Cardiac septum (tissue), 1 donor: ENCODE measurements at regions not wholly inside any gene's neighbourhood (a gene's known extent, or its start where the extent isn't known, plus 50 kb on each side); places are given as distances from the start of the nearest gene placed in this dataset.
"Not testable (repeated sequence)": the region's sequence is repeated elsewhere in the genome, so short reads cannot be mapped to it uniquely, and the experiment has no call there.

Experiments
- DNase-seq: peaks from one replicate; pipeline ENCODE4 v3.0.0-alpha.2; 2020; ENCODE audit warnings: low spot score
- intact Hi-C: fragments of 100-400 bp; cut with DNase I; formaldehyde crosslinking; loops from one replicate; pipeline ENCODE4 v1.14.0; 2022
- donor health status: DM: no; HTN: no; CAD: no.

DNA sequence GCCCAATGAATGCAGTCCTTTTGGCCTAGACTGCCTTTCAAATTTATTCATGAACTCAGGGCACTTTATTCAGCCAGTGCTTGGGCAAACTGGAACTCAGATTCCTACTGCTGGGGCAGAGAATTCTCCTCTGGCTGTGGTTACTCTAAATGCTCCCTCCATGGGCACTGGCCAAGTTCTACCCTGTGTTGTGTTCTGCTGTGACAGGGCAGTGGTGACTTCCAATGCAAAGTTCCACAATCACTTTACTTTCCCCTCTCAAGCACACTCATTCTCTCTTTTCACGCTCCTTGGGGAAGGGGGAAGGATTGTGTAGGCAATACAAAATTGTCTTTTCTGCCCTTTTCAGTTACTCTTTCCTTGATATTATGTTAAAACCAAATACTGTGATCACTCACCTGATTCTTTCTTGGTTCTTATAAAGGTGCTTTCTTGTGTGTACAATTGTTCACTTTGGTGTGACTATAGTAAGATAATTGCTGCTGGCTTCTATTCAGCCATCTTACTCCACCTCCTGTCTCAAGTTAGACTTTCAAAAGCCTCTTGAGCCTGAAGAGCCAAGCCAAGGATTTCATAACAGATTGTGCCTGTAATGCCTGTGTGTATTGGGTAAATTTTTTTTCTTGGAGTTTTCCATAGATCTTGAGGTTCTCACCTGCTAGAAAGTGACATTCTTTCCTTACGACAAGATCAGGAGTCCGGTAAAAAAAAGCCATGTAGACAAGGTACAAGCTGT, 1078.6 kb downstream of the FAM133A start:
- intact Hi-C loops, result no loop called here
- no peak for DNase-seq

GRCh38 chrX:94758130-94758529, 1084.1 kb downstream of the FAM133A start:
- intact Hi-C loops, result no loop called here
- no peak for DNase-seq

DNA sequence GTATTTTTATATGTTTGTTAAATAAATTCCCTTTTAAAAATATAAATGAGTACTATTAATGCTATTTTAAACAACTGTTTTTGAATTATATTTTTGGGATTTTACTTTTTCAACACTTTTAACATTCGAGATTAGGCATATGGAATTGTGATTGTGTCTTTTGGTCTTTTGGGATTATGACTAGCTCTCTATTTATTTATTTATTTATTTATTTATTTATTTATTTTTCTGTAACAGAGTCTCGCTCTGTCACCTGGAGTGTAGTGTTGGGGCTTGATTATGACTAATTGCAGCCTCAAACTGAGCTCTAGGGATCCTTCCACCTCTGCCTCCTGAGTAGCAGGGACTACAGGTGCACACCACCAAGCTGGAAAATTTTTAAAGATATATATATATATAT, 1101.6 kb downstream of the FAM133A start:
- no peak for DNase-seq
- intact Hi-C loops, result no loop called here

DNA sequence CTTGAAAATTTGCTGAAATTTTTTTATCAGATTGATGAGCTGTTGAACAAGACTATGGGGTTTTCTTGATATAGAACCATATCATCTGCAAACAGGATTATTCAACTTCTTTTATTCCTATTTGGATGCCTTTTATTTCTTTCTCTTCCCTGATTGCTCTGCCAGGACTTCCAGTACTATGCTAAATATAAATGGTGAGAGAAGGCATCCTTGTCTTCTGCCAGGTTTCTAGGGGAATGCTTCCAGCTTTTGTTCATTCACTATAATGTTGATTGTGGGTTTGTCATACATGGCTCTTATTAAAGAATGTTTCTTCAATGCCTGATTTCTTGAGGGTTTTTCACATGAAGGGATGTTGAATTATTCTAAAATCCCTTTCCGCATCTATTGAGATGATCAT, 1139.5 kb downstream of the FAM133A start:
- intact Hi-C loops, result no loop called here
- DNase-seq, result no peak

DNA sequence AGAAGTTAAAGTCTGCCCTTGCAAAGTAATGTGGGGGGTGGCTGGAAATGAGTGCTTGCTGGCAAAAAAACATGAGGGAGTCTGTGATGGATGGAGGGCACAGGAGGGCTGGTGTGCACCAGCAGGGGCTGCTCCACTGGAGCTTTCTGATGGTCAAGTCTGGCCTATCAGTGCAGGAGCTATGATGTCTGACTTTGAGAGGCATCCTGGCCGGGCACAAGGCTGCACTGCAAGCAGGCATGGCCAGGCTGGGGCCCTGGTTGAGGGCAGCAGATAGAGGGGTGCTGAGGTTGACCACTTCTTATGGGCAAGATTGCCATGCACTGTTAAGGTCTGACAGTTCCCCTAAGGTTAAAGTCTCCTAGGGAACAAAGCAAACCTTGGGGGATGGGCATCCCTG, 1140.2 kb downstream of the FAM133A start:
- intact Hi-C loops, result no loop called here
- no peak for DNase-seq

GRCh38 chrX:94830717-94831116, 1156.7 kb downstream of the FAM133A start:
- intact Hi-C loops, result loop anchor here (5.0 kb wide), 1 partner anchor 247 kb away; no protein-coding TSS in a partner anchor
- DNase-seq, result no peak

DNA sequence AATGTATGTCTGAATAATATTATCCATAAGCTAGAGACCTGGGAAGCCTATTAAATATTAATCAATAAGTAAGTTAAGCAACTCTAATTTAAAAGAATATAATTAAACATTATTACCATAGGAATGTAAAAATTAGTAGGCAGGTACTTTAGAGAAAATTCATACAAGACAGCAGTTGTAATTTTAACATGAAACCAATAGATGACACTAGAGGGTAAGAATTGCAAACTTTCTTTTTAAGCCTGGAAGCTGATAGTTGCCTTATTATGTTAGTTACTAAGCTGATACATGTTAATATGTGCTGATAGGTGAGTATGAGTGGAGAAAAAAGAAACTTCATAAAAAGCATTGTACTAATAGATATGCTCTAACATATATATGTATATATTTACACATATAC, 1157.4 kb downstream of the FAM133A start:
- intact Hi-C loops, result loop anchor here (5.0 kb wide), 1 partner anchor 246 kb away; no protein-coding TSS in a partner anchor
- no peak for DNase-seq

GRCh38 chrX:94834226-94834625, 1160.2 kb downstream of the FAM133A start:
- no peak for DNase-seq
- intact Hi-C loops, result loop anchor here (5.0 kb wide), 1 partner anchor 243 kb away; no protein-coding TSS in a partner anchor

DNA sequence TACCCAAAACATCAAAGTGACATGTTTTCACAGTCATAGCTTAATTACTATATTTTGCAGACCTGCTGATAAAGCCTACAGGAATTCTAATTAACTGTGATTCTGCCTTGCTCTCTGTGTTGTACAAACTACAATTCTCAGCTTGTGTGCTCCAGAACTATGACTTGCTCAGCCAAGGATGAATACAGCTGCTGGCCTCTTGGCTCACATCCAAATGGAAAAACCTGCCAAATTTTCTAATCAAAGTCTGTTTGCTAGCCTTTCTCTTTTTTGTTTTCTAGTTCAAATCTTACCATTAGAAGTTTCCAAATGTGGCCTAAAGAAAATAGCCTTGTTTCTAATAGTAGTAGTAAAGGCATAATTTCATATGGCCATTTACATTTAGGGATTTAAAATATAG, 1176.8 kb downstream of the FAM133A start:
- intact Hi-C loops, result no loop called here
- DNase-seq, result no peak

GRCh38 chrX:94854251-94854650, 1180.2 kb downstream of the FAM133A start:
- intact Hi-C loops, result no loop called here
- no peak for DNase-seq

DNA sequence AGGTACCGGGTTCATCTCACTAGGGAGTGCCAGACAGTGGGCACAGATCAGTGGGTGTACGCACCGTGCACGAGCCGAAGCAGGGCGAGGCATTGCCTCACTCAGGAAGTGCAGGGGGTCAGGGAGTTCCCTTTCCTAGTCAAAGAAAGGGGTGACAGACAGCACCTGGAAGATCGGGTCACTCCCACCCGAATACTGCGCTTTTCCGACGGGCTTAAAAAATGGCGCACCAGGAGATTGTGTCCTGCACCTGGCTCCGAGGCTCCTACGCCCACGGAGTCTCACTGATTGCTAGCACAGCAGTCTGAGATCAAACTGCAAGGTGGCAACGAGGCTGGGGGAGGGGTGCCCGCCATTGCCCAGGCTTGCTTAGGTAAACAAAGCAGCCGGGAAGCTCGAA, 1188.5 kb downstream of the FAM133A start:
- DNase-seq, intact Hi-C loops: not testable (repeated sequence)

DNA sequence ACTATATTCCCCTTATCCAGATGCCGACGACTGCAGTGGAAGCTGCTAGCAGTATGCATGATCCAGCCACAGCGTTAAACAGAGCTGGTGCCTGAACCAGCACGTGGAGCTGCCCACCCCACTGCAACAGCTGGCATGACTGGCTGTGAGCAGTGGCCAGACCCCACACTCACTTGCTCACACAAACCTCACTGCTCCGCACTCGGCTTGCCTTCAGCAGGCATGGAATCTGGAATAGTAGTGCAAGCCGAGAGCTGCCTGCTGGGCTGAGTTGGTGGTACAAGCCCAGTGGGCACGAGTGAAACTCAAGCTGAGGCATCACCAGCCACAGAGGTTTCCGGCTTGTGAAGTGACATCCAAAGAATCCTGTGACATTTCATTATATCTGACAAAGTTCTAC, 1197.6 kb downstream of the FAM133A start:
- DNase-seq, result no peak
- intact Hi-C loops, result no loop called here

DNA sequence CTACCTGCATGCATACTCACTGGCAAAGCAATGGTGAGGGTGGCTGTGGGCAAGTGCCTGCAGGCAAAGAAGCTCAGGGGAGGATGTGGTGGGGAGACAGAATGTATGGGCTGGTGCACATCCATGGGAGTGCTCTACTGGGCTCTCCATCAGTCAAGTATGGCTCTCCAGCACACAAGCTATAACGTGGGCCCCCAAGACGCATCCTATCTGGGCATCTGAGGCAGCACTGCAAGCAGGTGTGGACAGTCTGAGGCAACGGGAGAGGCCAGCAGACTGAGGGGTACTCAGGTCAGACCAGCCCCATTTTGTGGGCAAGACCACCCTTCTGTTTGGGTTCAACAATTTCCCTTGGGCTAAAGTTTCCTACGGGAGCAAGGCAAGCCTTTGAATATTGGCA, 1227.8 kb downstream of the FAM133A start:
- intact Hi-C loops, result no loop called here
- DNase-seq, result no peak

DNA sequence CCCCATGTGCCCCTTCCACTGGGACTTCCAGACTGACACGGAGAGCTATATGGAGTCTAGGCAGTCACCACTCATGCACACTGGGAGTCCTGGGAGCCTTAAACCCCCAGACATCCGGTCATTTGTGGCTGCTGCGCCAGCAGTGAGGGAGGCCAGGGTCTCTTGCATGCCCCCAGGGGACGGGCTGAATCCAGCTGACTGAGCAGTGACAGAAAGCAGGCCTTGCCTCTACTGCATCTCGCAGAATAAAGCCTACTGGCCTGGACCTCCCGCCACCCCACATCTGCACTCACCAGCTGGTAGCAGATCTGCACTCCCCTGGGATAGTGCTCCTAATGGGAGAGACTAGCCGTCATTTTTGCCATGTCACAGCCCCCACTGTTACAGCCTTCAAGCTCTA, 1234.2 kb downstream of the FAM133A start:
- intact Hi-C loops, result no loop called here
- DNase-seq, result no peak

DNA sequence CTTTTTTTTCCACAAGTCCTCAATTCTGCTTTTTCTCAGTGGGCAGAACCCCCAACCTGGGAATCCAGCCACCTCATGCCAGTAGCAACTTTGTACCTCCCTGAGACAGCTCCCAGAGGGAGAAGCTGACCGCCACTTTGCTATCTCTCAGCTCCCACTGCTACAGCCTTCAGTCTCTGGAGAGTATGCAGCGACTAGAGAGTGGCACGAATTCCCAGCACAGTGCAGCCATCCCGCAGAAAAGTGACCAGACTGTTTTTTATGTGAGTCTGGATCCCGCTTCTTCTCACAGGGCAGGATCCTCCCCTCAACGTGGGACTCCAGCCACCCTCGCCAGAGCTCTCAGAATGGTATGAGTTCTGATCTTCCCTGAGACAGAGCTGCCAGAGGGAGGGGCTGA, 1234.6 kb downstream of the FAM133A start:
- DNase-seq, result no peak
- intact Hi-C loops, result no loop called here

GRCh38 chrX:94914235-94914634, 1240.2 kb downstream of the FAM133A start:
- DNase-seq, result no peak
- intact Hi-C loops, result no loop called here

GRCh38 chrX:94932278-94932965, 1258.4 kb downstream of the FAM133A start:
- intact Hi-C loops, result no loop called here
- no peak for DNase-seq

DNA sequence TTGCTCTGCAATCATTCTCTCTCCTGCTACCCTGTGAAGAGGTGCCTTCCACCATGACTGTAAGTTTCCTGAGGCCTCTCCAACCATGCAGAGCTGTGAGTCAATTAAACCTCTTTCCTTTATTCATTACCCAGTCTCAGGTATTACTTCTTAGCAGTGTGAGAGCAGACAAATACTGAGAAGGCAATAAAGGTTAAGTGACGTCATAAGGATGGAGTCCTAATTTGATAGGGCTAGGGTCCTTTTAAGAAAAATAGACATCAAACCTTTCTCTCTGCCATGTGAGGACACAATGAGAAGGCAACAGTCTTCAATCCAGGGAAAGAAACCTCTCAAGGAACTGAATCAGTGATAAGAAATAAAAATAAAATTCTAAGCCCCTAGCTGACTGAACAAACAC, 1262.7 kb downstream of the FAM133A start:
- no peak for DNase-seq
- intact Hi-C loops, result no loop called here

DNA sequence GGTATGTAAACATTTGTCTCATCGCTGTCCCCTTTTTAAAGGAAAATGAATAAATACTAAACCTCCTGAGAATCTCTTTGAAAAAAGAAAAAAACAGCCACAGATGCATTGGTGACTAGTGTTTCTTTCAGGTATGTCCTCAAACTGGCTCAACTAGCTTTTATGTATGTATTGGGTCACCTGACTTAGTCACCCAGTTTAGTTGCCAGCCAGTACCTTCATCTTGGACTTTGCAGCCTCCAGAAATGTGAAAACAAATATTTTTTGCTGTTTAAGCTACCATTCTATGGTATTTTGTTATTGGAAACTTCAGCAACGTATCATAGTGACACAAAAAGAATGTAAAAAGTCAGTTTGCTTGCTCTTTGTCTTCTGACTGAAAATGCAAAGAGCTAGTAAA, 1263.5 kb downstream of the FAM133A start:
- DNase-seq, result no peak
- intact Hi-C loops, result no loop called here

GRCh38 chrX:94942603-94943002, 1268.6 kb downstream of the FAM133A start:
- intact Hi-C loops, result no loop called here
- no peak for DNase-seq

GRCh38 chrX:94946137-94946536, 1272.1 kb downstream of the FAM133A start:
- DNase-seq, intact Hi-C loops: not testable (repeated sequence)
